ENCODE measurements at regions not wholly inside any gene's neighbourhood (a gene's known extent, or its start where the extent isn't known, plus 50 kb on each side); places are given as distances from the start of the nearest gene placed in this dataset.
A peak's percentile ranks its signal among the peaks of the same experiment; 100 is the strongest.

DNA sequence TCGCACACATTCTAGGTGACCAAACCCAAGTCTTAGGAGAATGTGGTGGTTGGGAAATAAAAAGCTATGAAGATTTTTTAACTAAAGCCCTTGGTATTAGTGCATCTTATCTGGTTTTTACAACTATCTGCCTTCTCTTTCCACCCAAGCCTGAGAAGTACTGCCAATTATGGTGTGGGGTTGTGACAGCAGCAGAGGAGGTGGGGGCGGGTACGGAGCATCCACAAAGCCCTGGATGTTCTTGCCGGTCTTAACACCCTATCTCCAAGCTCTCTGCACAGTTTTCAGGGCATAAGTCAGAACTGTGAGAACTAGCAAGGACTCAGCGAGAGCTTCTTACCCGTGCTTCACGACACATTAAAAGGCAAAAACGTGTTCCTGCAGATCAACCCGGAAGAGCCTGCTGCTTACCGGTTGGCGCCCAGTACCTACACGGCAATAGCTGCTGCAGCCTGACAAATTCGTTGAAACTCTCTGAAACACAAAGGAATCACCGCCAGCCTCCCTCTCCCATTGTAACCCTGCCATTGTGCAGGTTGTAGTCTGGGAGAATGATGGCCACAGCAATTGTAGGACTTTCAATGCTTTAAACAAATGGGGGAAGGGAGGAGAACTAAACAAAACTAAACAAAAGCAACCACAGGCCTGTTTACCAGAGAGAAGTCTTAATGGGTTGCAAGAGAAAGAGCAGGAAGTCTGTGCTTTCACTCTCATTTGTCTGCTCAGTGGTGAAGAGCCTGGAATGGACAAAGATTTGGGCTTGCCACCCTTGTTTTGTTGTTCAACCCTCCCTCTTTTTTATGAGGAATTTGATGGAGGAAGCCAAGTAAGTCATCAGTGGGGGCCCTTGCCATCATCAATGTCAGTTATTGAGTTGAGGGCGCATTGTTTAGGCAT, 461.0 kb upstream of the JARID2 start:
- no peak for DNase-seq

DNA sequence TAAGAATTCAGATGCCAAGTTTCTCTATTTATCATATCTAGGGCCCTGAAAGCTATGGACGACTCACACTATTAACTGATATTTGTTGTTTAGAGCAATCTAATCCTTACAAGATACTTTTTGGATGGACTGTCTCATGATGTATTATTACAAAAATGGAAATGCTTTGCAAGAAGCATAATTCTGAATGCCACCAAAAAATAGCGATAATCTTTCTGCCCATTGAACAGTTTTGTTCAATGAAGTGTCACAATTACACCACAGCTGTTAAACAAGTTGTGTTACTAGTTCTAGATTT, 460.4 kb upstream of the JARID2 start:
- no peak for DNase-seq

DNA sequence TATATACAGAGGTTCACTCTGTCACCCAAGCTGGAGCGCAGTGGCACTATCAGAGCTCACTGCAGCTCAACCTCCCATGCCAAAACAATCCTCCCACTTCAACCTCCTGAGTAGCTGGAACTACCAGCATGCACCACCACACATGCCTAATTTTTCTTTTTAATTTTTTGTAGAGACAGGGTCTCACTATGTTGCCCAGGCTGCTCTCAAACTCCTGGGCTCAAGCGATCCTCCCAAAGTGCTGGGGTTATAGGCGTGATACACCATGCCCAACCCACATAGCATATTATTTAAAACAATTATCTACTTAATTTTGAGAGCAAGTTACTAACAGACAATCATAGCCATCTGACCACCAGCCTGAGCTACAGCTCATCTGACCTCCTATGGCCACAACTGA, 459.9 kb upstream of the JARID2 start:
- DNase-seq = no peak

DNA sequence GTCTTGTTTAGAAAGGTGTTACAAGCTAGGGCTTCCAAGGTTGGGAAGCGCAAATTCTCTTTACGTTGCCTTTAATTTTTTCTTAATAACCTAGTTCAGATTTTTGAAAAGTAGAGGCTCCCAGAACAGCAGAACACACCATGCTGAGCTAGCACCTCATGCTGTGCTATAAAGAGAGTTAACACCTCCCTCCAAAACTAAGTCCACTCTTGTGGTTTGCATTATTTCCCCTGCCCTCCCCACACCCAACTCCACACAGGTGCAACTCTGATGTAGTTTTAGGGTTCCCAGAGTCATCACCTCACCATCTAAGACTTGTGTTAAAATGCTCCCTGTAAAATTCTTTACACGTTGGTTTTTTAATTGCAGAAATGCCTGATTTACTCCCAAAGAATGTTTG, 459.4 kb upstream of the JARID2 start:
- no peak for DNase-seq

DNA sequence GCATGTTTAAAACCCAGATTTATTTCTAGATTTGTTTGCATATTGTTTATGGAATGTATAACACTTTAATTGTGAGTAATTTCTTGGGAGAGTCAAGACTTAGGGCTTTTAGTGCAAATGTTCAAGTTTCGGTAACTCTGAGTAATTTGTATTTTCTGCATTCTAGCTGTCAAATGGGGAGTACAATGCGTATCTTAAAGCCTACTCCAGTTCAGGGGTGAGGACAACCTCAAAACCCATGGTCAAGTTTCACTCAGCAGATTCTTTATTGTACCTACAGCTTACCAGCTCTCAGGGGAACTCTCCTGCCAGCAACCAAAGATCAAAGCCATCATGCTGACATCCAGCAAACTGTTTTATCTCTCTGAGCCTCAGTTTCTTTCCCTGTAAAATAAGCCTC, 458.6 kb upstream of the JARID2 start:
- no peak for DNase-seq

DNA sequence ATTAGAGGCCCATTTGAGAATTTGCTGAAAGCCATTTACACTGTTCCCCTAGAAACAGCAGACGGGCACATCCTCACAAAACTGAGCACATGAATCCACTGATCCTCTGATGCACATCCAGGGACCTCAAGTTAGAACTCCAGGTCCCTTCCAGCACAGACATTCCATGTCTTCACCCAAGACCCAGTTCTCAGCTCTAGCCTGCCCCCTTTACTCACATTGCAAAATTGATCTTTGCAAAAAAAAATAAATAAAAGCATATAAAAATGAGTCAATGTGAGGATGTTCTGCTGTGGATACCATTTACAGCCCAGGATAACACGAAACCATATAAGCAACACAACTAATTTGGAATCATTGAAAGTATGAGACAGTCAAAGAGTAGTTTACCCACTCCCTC, 458.2 kb upstream of the JARID2 start:
- DNase-seq = no peak

DNA sequence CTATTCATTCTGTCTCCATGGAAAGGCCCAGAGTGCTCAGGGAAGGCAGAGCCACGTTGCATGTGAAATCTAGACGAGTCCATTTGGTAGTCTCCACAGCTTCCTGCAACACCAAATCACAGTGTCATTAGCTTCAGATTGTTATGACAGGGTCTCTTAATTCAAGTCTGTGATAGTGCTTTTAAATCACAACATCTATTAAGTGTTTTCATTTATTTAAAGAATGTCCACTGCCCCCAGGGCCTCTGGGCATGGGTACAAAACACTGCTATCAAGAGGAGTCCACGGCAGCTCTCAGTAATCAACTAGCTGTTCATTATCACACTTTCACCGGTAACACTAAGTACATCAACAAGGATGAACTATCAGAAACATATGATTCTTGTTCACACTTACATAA, 455.9 kb upstream of the JARID2 start:
- no peak for DNase-seq

DNA sequence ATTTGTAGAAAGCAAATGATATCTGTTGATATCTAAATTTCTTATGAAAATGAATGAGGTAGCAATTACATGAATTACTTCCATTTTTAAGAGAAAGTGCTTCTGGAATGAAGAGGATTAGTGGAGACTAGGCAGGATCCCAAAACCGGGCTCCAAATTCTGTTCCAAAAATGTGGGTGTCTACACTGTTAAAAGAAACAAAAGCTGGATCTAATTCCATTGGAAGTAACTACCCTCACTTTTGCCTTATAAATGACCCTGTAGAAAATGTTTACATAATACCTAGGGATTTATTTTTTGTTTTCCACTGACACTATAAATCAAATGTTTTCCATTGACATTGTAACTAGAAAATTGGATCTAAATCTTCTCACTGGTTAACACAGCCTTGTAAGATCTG, 454.9 kb upstream of the JARID2 start:
- DNase-seq = no peak

DNA sequence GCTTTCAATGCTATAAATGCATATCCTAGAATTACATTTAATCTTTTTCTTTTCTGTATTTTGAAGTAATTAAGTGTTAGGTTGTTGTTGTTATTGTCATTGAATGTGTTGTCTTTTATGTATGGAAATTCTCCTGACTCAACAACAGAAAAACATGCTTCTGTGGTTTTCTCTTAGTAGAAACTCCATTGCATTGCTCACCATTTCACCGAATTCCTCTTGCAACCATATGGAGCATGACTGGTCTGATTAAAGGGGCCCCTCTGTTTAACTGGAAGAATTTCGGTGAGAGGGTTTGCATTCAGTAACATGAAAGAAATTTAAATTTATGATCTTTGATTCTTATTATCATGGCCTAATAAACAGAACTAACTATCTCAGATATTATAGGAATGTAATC, 454.3 kb upstream of the JARID2 start:
- DNase-seq = no peak

DNA sequence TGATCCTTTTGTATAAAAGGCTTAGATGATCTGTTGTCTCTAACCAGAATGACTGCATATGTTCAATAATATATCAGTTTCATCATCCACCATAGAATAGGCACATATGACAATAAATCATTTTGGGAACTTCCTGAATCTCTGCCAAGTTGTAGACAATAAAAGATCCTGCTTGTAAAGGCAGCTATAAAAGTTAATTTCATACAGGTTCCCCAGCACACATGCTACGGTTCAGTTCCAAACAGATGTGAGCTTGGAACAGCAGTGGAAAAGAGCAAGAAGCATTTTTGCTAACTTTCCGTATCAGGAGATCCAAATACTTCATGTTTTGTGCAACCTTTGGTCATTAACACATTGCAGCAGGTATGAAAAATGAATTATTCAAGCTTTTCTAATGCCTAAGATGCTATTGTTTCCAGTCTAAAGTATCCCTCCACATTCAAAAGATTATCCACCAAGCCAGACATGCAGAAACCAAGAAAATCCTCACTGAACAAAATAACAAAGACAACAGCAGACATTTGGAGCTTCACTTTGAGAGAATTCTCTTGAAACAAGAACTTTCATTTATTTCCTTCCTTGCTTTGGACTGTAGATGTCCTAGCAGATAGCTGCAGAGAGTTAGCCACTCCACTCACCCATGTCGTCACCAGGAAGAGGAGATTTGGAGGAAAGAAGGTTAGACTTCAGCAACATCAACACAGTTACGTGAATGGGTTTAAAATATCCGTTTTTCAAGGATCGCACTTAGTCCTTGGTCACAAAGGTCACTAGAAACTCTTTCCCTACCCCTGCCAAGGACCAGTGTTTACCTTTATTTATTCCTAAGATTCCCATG, 453.5 kb upstream of the JARID2 start:
- no peak for DNase-seq

DNA sequence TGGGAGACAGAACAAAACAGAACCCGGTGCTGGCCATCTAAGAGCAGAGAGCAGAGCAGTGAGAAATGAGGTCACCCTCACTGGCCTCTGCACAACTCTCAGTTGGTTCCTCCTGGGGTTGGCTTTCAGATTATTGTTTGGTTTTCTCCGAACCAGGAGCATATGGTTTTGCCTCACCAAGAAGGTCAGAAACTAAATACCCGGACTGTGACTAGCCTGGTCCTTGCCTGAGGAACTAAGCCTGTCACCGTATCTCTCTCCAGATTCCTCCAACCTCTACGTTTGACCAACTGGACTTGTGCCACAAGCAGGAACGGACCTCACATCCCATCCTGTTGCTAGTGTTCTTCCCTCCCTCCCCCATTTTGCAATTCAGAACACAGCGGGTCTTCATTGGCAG, 450.4 kb upstream of the JARID2 start:
- DNase-seq = no peak

DNA sequence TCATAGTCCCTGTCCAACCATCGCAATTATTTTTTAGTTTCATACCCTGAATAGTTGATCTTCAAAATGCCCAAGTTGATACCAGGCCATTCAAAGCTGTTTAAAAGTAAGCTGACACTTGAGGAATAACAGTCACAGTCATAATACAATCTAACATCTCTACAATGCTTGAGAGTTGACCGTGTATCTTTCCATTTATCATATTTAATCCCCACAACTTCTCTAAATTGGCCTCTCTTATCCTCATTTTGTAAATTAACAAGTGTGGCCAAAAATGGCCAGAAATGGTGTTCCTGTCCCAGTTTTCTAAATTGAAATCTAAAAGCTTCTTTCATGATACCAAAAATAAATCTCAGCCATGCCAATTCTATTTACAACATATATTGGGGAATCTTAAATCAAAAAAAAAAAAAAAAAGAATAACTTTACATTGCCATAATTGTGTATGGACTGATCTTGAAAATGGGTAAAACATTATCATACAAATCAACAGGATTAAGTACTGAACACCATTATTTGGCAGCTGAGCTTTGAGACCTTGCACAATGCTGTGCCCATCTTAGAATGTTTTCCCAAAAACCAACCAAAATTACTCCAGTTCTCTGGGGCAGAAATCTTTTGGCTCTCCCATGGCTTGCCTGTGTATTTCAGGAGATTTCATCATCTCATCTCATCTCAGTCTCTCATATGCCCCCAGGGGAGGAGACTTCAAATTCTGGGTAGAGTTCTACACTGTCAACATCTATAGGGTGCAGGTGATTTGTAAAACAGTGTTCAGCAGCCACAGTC, 448.7 kb upstream of the JARID2 start:
- no peak for DNase-seq

DNA sequence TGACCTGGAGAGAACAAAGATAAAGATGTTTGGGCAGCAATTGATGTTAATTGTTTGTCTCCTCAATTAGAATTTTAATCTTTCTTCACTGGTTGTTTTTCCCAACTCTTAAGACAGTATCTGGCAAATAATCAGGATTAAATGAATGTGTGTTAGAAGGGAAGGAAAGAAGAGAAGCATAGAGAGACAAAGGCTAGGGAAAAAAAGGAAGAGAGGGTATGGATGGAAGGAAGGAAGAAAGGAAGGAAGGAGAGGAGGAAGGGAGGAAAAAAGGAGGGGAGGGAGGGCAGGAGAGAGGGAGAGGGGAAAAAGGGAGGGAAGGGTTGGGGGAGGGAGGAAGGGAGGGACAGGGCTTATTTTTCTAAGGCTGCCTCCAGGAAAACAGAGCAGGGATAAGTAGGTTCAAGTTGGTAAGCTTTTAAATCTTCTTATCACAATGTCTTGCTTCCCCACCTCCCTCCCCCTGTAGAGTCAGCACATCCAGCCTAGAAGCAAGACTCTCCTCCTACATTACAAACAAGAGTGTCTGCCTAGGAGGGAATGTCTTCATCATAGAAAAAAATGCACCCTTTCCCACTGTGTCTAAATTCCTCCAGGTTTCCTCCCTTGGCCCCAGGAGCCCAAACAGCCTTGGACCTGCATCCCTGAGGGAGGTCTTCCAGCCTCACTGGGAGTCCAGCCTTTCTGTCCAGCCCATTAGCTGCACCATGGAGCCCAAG, 447.8 kb upstream of the JARID2 start:
- no peak for DNase-seq

DNA sequence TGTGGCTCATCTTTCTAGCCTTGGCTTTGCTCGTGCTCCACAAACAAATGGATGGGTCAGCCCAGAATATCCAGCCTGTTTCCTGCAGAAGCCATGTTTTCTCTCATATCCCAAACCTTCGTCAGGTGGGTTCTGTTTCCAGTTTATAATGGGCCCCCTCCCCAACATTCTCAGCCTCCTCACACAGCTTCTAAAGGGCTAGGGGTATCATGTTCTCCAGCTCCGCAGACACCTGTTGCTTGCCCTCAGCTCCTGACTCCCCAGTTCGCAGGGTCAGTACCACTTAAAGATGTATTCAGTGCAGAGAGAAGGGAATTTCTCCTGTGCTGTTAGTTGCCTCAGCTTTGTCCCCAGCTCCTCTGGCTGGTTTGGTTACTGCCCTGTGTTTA, 447.3 kb upstream of the JARID2 start:
- no peak for DNase-seq

DNA sequence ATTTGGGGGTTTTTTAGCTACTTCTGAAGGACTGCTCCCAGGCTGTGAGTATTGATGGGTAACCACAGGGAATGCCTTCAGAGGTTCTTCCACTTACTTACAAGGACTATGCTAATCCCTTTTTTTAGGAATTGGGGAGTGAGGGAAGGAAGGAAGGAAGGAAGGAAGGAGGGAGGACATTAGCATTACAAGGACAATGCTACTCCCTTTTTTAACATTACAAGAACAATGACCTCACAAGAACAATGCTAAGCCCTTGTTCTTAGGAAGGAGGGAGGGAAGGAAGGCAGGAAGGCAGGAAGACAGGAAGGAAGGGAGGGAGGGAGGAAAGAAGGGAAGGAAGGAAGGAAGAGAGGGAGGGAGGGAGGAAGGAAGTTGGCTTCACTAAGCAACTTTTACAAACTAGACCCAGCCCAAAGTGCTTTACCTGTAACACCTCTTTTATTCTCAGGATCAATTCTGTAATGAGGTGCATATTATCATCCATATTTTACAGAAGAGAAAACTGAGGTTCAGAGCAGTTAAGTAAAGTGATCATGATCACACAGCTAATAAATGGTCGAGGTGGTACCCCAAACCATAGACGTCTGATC, 446.8 kb upstream of the JARID2 start:
- no peak for DNase-seq

DNA sequence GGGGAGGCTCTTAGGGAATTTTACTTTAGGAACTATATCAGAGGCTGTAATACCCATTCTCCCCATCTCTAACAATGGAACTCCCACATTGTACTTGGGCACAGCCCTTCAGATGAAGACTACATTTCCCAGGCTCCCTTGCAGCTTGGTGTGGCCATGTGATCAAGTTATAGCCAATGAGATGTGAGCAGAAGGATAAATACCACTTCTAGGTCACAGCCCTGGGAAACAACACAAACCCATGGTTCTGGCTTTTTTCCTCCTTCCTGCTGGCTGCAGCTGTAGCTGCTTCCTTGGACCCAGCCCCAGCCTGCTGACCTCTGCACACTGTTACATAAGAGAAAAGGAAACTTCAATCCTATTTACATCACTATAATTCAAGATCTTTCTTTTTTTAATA, 445.9 kb upstream of the JARID2 start:
- peak; percentile 29 for DNase-seq

DNA sequence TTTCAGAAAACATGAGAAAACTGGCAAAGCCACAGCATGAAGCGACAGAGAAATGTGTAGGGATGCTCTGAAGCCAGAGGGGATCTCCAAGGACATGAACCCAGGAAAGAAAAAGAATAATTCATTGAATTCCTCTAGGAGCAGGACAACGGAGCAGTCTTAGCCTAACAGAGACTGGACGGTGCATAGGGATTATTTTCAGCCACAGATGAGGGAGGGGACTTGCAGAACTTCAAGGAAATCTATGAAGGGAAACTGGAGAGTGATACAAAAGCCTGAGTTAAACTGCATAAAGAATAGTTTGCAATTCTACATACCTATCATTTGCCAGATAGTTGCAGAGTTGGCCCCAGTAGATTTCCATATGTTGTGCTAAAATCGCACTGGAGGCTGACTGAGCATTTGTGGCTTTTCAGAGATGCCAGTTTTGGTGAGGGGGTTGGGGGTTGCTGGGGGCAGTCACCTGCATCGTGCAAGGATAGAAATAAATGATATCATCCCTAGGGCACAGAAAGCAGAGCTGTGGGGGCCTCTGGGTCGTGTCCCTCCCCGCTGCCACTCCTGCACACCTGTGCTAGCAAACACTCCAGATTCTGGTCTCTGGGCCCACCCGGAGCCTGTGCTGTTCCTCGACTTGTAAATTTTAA, 443.2 kb upstream of the JARID2 start:
- no peak for DNase-seq

DNA sequence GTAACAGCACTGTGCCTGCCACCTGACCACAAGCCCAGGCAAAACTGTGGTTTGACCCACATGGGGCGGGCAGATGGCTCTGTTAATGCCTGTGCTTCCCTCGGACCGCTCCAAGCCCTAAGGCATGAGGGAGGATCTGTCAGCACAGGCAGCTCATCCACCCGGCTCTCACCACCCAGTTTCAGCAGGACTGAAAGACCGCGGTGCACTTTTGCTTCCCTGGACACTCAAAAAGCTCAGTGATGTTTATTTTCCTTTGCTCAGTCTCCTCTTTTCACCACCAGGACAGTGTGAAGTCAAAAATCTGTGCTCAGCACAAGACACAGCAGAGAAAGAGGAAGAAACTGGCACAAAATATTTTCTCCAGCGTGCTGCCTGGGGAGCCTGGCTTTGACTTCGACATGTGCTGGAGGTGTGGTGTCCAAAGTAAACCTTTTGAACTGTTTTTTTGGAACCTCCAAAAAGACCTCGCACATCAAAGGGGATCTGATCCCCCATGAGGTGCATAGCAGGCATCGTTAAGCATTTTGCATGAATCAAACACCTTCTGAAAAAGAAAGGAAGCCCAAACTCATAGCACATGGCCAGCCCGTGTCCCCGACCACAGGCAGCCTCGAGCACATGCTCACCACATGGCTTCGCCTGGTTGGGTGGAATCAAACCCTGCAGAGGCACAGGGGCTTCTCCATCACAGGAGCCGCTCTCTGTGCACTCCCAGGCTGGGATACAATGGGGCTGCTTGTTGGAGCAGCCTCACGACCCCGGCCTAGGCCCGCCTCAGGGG, 441.7 kb upstream of the JARID2 start:
- no peak for DNase-seq

DNA sequence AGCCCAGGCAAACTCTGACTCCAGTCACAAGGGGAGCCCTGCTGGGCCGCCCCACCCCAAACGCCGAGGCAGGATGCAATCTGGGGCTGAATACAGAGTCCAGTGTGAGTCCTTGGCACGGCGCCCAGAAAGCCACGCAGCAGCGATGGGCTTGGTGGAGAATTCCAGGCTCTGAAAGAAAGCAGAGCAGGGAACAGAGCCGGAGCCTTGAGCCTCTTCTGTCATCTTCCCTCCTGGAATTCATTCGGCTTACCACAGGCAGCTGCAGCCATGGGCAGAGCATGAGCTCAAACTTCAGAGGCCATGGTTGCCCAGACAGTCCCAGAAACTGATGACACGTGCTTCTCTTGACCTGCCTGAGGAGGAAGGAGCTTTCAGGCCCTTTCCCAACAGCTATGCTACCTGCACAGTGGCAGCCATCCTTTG, 441.1 kb upstream of the JARID2 start:
- no peak for DNase-seq

DNA sequence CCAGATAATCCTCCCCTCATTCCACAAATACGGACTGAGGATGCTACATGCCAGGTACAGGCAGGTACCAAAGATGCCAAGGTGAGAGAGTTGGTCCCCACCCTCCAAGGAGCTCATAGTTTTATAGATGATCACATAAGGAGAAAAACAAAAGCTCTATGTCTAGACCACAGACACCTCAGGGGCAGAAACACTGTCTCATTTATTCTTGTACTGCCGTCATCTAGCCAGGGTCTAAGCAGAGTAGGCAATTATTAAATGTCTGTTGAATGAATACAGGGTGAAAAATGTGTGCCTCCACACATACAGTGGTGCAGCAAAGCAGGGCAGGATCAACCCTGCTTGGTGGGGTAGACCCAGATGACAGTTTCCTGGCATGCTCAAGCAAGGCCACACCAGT, 439.8 kb upstream of the JARID2 start:
- no peak for DNase-seq

DNA sequence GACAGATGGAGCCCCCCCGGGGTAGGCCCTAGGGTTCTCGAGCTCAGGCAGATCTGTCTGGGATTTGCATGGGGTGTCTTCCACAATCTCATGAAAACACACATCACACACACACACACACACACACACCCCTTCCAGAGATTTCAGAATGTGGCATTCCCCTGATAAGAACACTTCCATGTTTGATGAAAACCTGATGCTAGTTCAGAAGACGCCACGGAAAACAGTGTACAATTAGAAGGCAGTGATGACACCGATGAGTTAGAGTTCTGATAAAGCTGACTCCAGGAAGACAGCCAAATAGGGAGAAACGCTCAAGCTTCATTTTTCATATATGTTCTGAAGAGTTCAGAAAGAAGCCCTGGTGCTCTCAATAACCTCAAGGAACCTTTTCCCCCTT, 438.7 kb upstream of the JARID2 start:
- DNase-seq = no peak

Data from SIG-M5 (cell line).